ENCODE measurements at regions not wholly inside any gene's neighbourhood (a gene's known extent, or its start where the extent isn't known, plus 50 kb on each side); places are given as distances from the start of the nearest gene placed in this dataset.

DNA sequence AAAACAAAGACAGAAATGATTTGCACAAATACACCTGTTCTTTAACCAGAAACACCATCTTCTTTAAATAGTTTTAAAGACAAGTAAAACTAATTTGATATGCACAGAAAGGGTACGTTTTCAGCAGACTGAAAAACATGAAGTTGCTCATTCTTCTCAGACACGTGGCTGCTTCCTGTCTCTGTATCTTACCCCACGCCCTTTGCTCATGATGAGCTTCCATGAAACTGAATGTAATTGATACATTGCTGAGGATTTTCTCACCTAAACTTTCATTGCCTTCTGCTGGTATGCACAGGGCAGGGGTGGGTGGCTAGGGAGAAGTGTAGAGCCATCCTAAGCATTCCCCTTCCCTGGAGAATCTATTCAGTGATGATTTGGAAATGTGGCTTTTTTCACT lies 644.3 kb downstream of the BCL11A start:
- no peak overlapping the region for H3K4me3 ChIP-seq
- H3K36me3 ChIP-seq, result no peaks in the 10 kb centered on the region
- H3K27me3 ChIP-seq, result no peaks in the 10 kb centered on the region
- H3K4me1 ChIP-seq, result no peaks in the 10 kb centered on the region
- H3K9me3 ChIP-seq, result no peaks in the 10 kb centered on the region
- intact Hi-C loops (cut with DNase I; ENCODE audit: low total_unique reads), result no loop called here
- H3K27ac ChIP-seq, result no peak overlapping the region
- TF ChIP-seq POLR2AphosphoS5 (IDR thresholded peaks at IDR 0.05) (no peak), POLR2A (IDR thresholded peaks at IDR 0.05) (no peak)
- TF ChIP-seq, protein P1, sequence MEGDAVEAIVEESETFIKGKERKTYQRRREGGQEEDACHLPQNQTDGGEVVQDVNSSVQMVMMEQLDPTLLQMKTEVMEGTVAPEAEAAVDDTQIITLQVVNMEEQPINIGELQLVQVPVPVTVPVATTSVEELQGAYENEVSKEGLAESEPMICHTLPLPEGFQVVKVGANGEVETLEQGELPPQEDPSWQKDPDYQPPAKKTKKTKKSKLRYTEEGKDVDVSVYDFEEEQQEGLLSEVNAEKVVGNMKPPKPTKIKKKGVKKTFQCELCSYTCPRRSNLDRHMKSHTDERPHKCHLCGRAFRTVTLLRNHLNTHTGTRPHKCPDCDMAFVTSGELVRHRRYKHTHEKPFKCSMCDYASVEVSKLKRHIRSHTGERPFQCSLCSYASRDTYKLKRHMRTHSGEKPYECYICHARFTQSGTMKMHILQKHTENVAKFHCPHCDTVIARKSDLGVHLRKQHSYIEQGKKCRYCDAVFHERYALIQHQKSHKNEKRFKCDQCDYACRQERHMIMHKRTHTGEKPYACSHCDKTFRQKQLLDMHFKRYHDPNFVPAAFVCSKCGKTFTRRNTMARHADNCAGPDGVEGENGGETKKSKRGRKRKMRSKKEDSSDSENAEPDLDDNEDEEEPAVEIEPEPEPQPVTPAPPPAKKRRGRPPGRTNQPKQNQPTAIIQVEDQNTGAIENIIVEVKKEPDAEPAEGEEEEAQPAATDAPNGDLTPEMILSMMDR (IDR thresholded peaks at IDR 0.05), result no peak
- DNase-seq (ENCODE audit: low spot score in 2 of 2), result no peak

- TF ChIP-seq POLR2AphosphoS5 (IDR thresholded peaks at IDR 0.05) (no peak), POLR2A (IDR thresholded peaks at IDR 0.05) (no peak)
- TF ChIP-seq, protein P1 (IDR thresholded peaks at IDR 0.05), result no peak
- no peak for DNase-seq (ENCODE audit: low spot score in 2 of 2)
- Histone ChIP-seq H3K4me1 (no peaks in the 10 kb centered on the region), H3K9me3 (no peaks in the 10 kb centered on the region), H3K27ac (no peak overlapping the region), H3K27me3 (no peaks in the 10 kb centered on the region), H3K4me3 (no peak overlapping the region), H3K36me3 (no peaks in the 10 kb centered on the region)
- intact Hi-C loops (cut with DNase I; ENCODE audit: low total_unique reads), result no loop called here
Measured at GRCh38 chr2:59905731-59906130, 647.7 kb downstream of the BCL11A start.

DNA sequence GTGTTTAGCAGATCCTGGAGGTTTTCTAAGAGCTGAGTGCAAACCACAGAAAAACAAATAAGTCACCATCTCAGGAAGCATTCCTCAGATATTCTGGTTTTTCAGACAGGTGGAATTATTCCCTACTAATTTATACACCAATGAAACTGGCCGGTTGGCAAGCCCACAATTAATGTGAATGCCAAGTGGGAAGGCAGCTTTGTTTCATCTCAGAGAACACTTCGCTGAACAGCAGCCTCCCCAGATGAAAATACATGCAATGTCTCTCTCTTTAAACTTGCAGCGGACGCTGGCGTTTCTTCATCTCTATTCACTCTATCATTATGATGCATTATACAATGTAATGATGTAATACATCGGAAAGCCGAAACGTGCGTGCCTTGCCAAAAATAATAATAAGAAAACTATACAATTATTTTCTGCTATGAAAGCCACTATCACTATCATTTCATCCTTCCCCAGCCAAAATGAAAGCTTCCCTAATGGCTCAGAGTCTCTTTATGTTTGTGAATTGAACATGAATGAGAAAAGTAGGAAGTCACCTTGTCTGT lies 649.4 kb downstream of the BCL11A start:
- peak overlapping the region in 1 of 3 donors; percentile 5 for H3K4me3 ChIP-seq
- DNase-seq (ENCODE audit: low spot score in 2 of 2), result no peak
- H3K4me1 ChIP-seq, result no peaks in the 10 kb centered on the region
- TF ChIP-seq POLR2AphosphoS5 (IDR thresholded peaks at IDR 0.05), result no peak
- TF ChIP-seq, protein P1 (IDR thresholded peaks at IDR 0.05), result no peak
- TF ChIP-seq POLR2A (IDR thresholded peaks at IDR 0.05), result no peak
- no peaks in the 10 kb centered on the region for H3K27me3 ChIP-seq
- H3K9me3 ChIP-seq, result no peaks in the 10 kb centered on the region
- no peaks in the 10 kb centered on the region for H3K36me3 ChIP-seq
- H3K27ac ChIP-seq, result no peak overlapping the region
- intact Hi-C loops (cut with DNase I; ENCODE audit: low total_unique reads), result no loop called here

GRCh38 chr2:59900728-59901452 lies 652.6 kb downstream of the BCL11A start:
- Histone ChIP-seq H3K4me1 (no peaks in the 10 kb centered on the region), H3K4me3 (no peak overlapping the region), H3K27me3 (no peaks in the 10 kb centered on the region), H3K36me3 (no peaks in the 10 kb centered on the region), H3K9me3 (no peaks in the 10 kb centered on the region), H3K27ac (no peak overlapping the region)
- DNase-seq (ENCODE audit: low spot score in 2 of 2), result no peak
- TF ChIP-seq, protein P1 (IDR thresholded peaks at IDR 0.05), result no peak
- no peak for TF ChIP-seq POLR2AphosphoS5 (IDR thresholded peaks at IDR 0.05)
- no peak for TF ChIP-seq POLR2A (IDR thresholded peaks at IDR 0.05)
- intact Hi-C loops (cut with DNase I; ENCODE audit: low total_unique reads), result no loop called here

GRCh38 chr2:59899692-59900091 lies 653.8 kb downstream of the BCL11A start:
- Histone ChIP-seq H3K4me1 (no peaks in the 10 kb centered on the region), H3K4me3 (no peak overlapping the region), H3K36me3 (no peaks in the 10 kb centered on the region), H3K27me3 (no peaks in the 10 kb centered on the region), H3K27ac (no peak overlapping the region), H3K9me3 (no peaks in the 10 kb centered on the region)
- no peak for DNase-seq (ENCODE audit: low spot score in 2 of 2)
- no peak for TF ChIP-seq POLR2A (IDR thresholded peaks at IDR 0.05)
- TF ChIP-seq, protein P1 (IDR thresholded peaks at IDR 0.05), result no peak
- intact Hi-C loops (cut with DNase I; ENCODE audit: low total_unique reads), result no loop called here
